GM13976 (cell line): ENCODE measurements at regions not wholly inside any gene's neighbourhood (a gene's known extent, or its start where the extent isn't known, plus 50 kb on each side); places are given as distances from the start of the nearest gene placed in this dataset.
A peak's percentile ranks its signal among the peaks of the same experiment; 100 is the strongest.

Experiments
- DNase-seq: peaks from one replicate; pipeline ENCODE4 v3.0.0; 2012; ENCODE audit warnings: low spot score
- in situ Hi-C: fragments of 300-500 bp; cut with MboI; formaldehyde crosslinking; loops from one replicate; pipeline ENCODE4 v1.12.0; 2022; ENCODE audit warnings: low sequenced_read_pairs, mixed read lengths, inconsistent platforms; ENCODE audit not compliant: unreplicated experiment
- TF ChIP-seq, protein P1 (sequence below): IDR thresholded peaks from 2 replicates; pipeline ENCODE4 v1.5.1; 2012; ENCODE audit warnings: borderline replicate concordance, mild to moderate bottlenecking; ENCODE audit not compliant: insufficient read depth; ENCODE audit errors: extremely low read depth, missing control alignments, control extremely low read depth

DNA sequence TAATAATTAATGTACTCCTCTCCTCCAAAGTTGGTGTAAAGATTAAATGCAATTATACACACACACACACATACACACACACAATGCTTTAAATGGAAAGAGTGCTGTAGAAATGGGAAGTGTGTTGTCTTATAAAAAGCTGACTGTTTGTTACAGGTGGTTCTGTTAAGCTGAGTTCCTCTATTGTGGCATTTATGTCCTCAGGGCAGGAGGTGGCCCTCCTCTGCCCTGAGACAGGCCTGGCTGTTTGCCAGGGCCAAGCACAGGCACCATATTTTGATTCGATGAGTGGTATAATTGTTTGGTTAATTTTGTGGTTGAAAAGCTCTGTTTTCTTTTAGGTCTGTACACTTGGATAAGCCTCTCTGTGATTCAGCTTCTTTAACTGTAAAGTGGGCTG, 573.9 kb downstream of the KIF4B start:
- TF ChIP-seq, protein P1, sequence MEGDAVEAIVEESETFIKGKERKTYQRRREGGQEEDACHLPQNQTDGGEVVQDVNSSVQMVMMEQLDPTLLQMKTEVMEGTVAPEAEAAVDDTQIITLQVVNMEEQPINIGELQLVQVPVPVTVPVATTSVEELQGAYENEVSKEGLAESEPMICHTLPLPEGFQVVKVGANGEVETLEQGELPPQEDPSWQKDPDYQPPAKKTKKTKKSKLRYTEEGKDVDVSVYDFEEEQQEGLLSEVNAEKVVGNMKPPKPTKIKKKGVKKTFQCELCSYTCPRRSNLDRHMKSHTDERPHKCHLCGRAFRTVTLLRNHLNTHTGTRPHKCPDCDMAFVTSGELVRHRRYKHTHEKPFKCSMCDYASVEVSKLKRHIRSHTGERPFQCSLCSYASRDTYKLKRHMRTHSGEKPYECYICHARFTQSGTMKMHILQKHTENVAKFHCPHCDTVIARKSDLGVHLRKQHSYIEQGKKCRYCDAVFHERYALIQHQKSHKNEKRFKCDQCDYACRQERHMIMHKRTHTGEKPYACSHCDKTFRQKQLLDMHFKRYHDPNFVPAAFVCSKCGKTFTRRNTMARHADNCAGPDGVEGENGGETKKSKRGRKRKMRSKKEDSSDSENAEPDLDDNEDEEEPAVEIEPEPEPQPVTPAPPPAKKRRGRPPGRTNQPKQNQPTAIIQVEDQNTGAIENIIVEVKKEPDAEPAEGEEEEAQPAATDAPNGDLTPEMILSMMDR = no peak
- in situ Hi-C loops = no loop called here
- no peak for DNase-seq

- TF ChIP-seq, protein P1 = no peak
- in situ Hi-C loops = no loop called here
- no peak for DNase-seq
These were observed 577.7 kb downstream of the KIF4B start for GRCh38 chr5:155591273-155591672.

DNA sequence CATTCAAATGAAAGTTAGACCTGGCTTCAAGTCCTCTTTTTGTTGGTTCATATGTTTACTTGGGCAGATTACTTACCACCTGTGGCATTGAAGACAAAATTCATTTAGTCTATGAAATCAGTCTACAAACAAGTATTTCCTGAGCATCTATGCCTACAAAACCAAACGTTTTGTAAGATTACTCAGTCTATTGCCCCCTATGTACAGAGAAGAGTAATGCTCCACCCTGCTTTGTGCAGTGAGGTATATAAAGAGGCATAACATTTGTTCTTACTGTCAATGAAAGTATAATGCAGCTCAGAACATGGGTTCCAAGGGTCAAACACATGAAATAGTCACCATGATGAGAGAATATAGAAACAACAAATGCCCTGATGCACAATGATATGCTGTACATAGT, 580.7 kb downstream of the KIF4B start:
- TF ChIP-seq, protein P1 = no peak
- no peak for DNase-seq
- in situ Hi-C loops = no loop called here

DNA sequence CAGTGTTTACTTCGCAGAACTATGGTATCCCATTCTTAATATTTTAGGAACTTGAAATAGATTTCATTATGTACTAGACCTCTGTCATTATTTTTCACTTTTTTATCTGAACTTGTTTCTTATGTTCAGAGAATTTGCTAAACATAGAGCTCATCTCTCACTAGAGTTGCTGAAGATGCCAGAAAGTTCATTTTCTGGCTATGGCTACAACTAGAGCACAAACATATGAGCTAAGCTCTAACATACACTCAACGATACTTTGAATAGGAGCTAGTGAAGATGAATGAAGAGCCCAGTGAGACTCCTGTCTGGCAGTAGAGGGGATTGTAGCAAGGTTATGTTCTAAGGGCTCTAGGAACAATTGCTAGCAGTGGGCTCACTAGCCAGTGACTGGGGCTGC, 582.2 kb downstream of the KIF4B start:
- in situ Hi-C loops = no loop called here
- TF ChIP-seq, protein P1 = no peak
- DNase-seq = no peak

GRCh38 chr5:155598552-155598951, 585.0 kb downstream of the KIF4B start:
- in situ Hi-C loops = no loop called here
- DNase-seq = no peak
- TF ChIP-seq, protein P1 = no peak

DNA sequence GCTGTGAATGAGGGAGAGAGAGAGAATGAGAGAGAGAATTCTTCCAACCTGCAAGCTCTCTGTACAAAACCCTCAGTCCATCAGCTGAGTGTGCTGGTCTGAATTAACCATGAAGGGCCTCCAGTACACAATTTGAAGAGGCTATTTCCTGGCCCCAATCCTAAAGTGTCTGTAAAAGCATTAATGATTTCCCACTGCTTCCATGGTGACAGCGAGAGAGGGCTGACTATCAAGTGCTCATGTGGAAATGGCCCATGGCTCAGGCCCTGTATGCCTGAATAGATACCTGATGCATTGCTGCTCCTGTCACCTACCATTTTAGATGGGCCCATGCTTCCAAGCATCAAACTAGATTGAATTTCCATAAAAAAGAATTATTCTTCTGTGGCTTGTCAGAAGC, 592.4 kb downstream of the KIF4B start:
- DNase-seq = no peak
- TF ChIP-seq, protein P1 = no peak
- in situ Hi-C loops = no loop called here

GRCh38 chr5:155616779-155617392, 603.3 kb downstream of the KIF4B start:
- DNase-seq = peak; percentile 40
- in situ Hi-C loops = no loop called here
- TF ChIP-seq, protein P1 = peak; percentile 50
